ENCODE measurements at regions not wholly inside any gene's neighbourhood (a gene's known extent, or its start where the extent isn't known, plus 50 kb on each side); places are given as distances from the start of the nearest gene placed in this dataset.

GRCh38 chr3:124652009-124652408 is 78.2 kb upstream of the UMPS start:
- Histone ChIP-seq H3K4me1 (ENCODE audit: control insufficient read depth, extremely low read depth, insufficient read depth, low read length) (no peaks in the 10 kb centered on the region), H3K9ac (replicated peaks; ENCODE audit: extremely low read depth, insufficient read depth, low read length) (no peak overlapping the region), H3K79me2 (ENCODE audit: control insufficient read depth, insufficient read depth, low read length) (no peaks in the 10 kb centered on the region), H2AFZ (ENCODE audit: low read depth, low read length) (no peak overlapping the region), H3K4me3 (replicated peaks in 1 of 3; ENCODE audit: insufficient read depth in 1 of 3, low read depth in 1 of 3, low read length in 3 of 3) (no peak overlapping the region), H3K27me3 (ENCODE audit: control insufficient read depth in 2 of 2, insufficient read depth in 2 of 2, low read length in 2 of 2) (peaks cover 1 to 3% of the 10 kb centered on the region in 2 experiments), H3K36me3 (ENCODE audit: control insufficient read depth in 2 of 2, extremely low read depth in 1 of 2, insufficient read depth in 2 of 2, low read length in 2 of 2) (no peaks in the 10 kb centered on the region), H4K20me1 (replicated peaks; ENCODE audit: control insufficient read depth, extremely low read depth, insufficient read depth, low read length) (no peaks in the 10 kb centered on the region), H3K27ac (ENCODE audit: insufficient read depth, low read depth, low read length) (no peak overlapping the region), H3K4me2 (ENCODE audit: insufficient read depth, low read length) (no peak overlapping the region), H3K9me3 (replicated peaks; ENCODE audit: control insufficient read depth, insufficient read depth, low read length) (no peaks in the 10 kb centered on the region), H3K9me1 (replicated peaks; ENCODE audit: control insufficient read depth, extremely low read depth, insufficient read depth, low read length) (no peaks in the 10 kb centered on the region)
- POLR2A ChIA-PET, result interaction anchor here (0.7 kb wide), 1 partner anchor 9 kb away, joined by 6 read pairs; no protein-coding TSS in a partner anchor
- dilution Hi-C loops (cut with MboI; ENCODE audit: extremely low pct_ligation_motif_present, low sequenced_read_pairs), result no loop called here
- BruUV-seq (replicated peaks), result no TSS peak
- FAIRE-seq (no peak), DNase-seq (ENCODE audit: low read depth, low spot score) (no peak)
- CTCF ChIA-PET, result interaction anchor here (0.7 to 1.0 kb wide), 2 partner anchors 59 to 84 kb away, joined by 4 read pairs; no protein-coding TSS in a partner anchor
- no peak for TF ChIP-seq POLR2A (IDR thresholded peaks at IDR 0.05; ENCODE audit: low read depth, low read length)
- no peak for TF ChIP-seq GATA2 (IDR thresholded peaks at IDR 0.05; ENCODE audit: insufficient read depth, insufficient read length, low read depth, low read length)
- no peak for TF ChIP-seq POLR2AphosphoS5 (IDR thresholded peaks at IDR 0.05; ENCODE audit: insufficient read depth, low read depth, low read length)
- TF ChIP-seq JUN (IDR thresholded peaks at IDR 0.05; ENCODE audit: borderline replicate concordance, insufficient read depth, insufficient read length, low read depth), result no peak
- no peak for TF ChIP-seq EZH2 (IDR thresholded peaks at IDR 0.05; ENCODE audit: borderline replicate concordance, low read depth, low read length, severe bottlenecking)
- TF ChIP-seq CTCF (IDR thresholded peaks at IDR 0.05; ENCODE audit: extremely low read depth in 1 of 2, insufficient read depth in 1 of 2, low read depth in 1 of 2, low read length in 2 of 2), result no peak
- no peak for TF ChIP-seq MYC (IDR thresholded peaks at IDR 0.05; ENCODE audit: low read depth, low read length)
- no peak for TF ChIP-seq MAX (IDR thresholded peaks at IDR 0.05; ENCODE audit: insufficient read depth, insufficient read length)
- no peak for TF ChIP-seq FOS (IDR thresholded peaks at IDR 0.05; ENCODE audit: borderline replicate concordance, insufficient read depth, low read length)
- intact Hi-C loops (cut with micrococcal nuclease), result no loop called here
